K562 (cell line): ENCODE measurements at regions not wholly inside any gene's neighbourhood (a gene's known extent, or its start where the extent isn't known, plus 50 kb on each side); places are given as distances from the start of the nearest gene placed in this dataset.

Experiments used
- ATAC-seq: fragments of 200-7000 bp; cut with Tn5 transposase; 3 replicates; pipeline ENCODE4 v1.9.1; 2020; ENCODE audit warnings: moderate library complexity
- BruUV-seq: library from RNA; stranded (reverse); fragments of 400-500 nt; replicated peaks from 2 replicates; lab custom pipeline; 2021; lab: Mats Ljungman, UMichigan
- CTCF ChIA-PET: fragments of 300-600 bp; formaldehyde crosslinking; extraction: SDS; loops from one replicate; lab custom pipeline; 2021; ENCODE audit warnings: low intra/inter-chr PET ratio; lab: Yijun Ruan, JAX
- POLR2A ChIA-PET: fragments of 300-600, 350-650 bp; sonication (Branson Sonifier 250); formaldehyde crosslinking; extraction: SDS; loops from one replicate; lab custom pipeline; 2021; ENCODE audit warnings: antibody characterized with exemption, inconsistent platforms; lab: Yijun Ruan, JAX
- DNase-seq, 4 experiments: peaks; one replicate each; pipeline versions ENCODE4 v3.0.0 to v3.0.0-alpha.2; 2011 to 2018; ENCODE audit warnings: low spot score in 3 of 4, mixed read lengths in 3 of 4; ENCODE audit errors: extremely low read depth in 1 of 4
- FAIRE-seq: peaks from 2 replicates; lab custom pipeline; 2011; peaks lifted over from hg19 to GRCh38; lab: Jason Lieb, UNC
- H2AFZ ChIP-seq: 2 replicates; pipeline ENCODE4 v1.6.0; 2011; ENCODE audit warnings: low read depth, low read length, control low read depth, inconsistent platforms
- H3K27ac ChIP-seq: fragments of 200-600 bp; 3 replicates; pipeline ENCODE4 v1.8.0; 2011; ENCODE audit warnings: low read depth, mild to moderate bottlenecking, control low read depth, inconsistent platforms, low read length, moderate library complexity, mixed read lengths; ENCODE audit errors: extremely low read depth
- H3K27me3 ChIP-seq, 2 experiments: fragments of 300-600 bp in 1 of 2; 2 replicates in 1 of 2; 3 replicates in 1 of 2; pipeline versions ENCODE4 v1.6.0 to v1.8.0; 2011; ENCODE audit warnings: inconsistent platforms in 2 of 2, low read length in 2 of 2, mild to moderate bottlenecking in 1 of 2, mixed read lengths in 1 of 2, moderate library complexity in 1 of 2; ENCODE audit not compliant: control insufficient read depth in 2 of 2, insufficient read depth in 2 of 2
- H3K36me3 ChIP-seq: fragments of 300-600 bp; 3 replicates; pipeline ENCODE4 v1.8.0; 2011; ENCODE audit warnings: mild to moderate bottlenecking, low read length, inconsistent platforms; ENCODE audit not compliant: control insufficient read depth, insufficient read depth
- H3K4me1 ChIP-seq, 2 experiments: fragments of 200-600 bp in 1 of 2; replicated peaks in 1 of 2; 2 replicates in 1 of 2; 3 replicates in 1 of 2; pipeline versions ENCODE4 v1.5.1 to v1.8.0; 2011; ENCODE audit warnings: inconsistent platforms in 2 of 2, low read length in 2 of 2, mild to moderate bottlenecking in 1 of 2, mixed read lengths in 1 of 2, moderate library complexity in 1 of 2; ENCODE audit not compliant: control insufficient read depth in 2 of 2, insufficient read depth in 2 of 2
- H3K4me2 ChIP-seq: 2 replicates; pipeline ENCODE4 v1.6.1; 2011; ENCODE audit warnings: low read length, control low read depth, inconsistent platforms, mixed read lengths; ENCODE audit not compliant: insufficient read depth
- H3K4me3 ChIP-seq: fragments of 200-600 bp; sonication (generic), shearing (Covaris generic); 2 replicates; pipeline ENCODE4 v1.5.1; 2016; ENCODE audit warnings: control low read depth, inconsistent platforms
- H3K79me2 ChIP-seq: fragments of 200-600 bp; 3 replicates; pipeline ENCODE4 v1.8.0; 2011; ENCODE audit warnings: low read length, inconsistent platforms; ENCODE audit not compliant: control insufficient read depth, insufficient read depth
- H3K9ac ChIP-seq, 2 experiments: 2 replicates each; pipeline versions ENCODE4 v1.6.0 to v1.6.1; 2011; ENCODE audit warnings: low read depth in 2 of 2, low read length in 2 of 2, control low read depth in 1 of 2, inconsistent platforms in 1 of 2, mild to moderate bottlenecking in 1 of 2, mixed read lengths in 1 of 2; ENCODE audit not compliant: insufficient read depth in 1 of 2
- H3K9me1 ChIP-seq: one replicate; pipeline ENCODE4 v1.6.0; 2011; ENCODE audit warnings: inconsistent platforms, mild to moderate bottlenecking, low read length, moderate library complexity; ENCODE audit not compliant: control insufficient read depth, insufficient read depth
- H3K9me3 ChIP-seq: replicated peaks from 2 replicates; pipeline ENCODE4 v1.5.1; 2011; ENCODE audit warnings: low read depth, low read length, inconsistent platforms; ENCODE audit not compliant: control insufficient read depth, insufficient read depth
- H4K20me1 ChIP-seq: replicated peaks from 2 replicates; pipeline ENCODE4 v1.6.1; 2011; ENCODE audit warnings: low read length, inconsistent platforms, mixed read lengths; ENCODE audit not compliant: control insufficient read depth, insufficient read depth
- CBX5 ChIP-seq: IDR thresholded peaks from 2 replicates; pipeline ENCODE4 v1.6.1; 2014; ENCODE audit warnings: low read depth, borderline replicate concordance
- E2F3 ChIP-seq: fragments of 250-450 bp; sonication (Bioruptor Pico); IDR thresholded peaks from 2 replicates; pipeline ENCODE4 v1.4.0; 2020; ENCODE audit warnings: mild to moderate bottlenecking
- FOXP1 ChIP-seq: sonication (generic); formaldehyde crosslinking; IDR thresholded peaks from 2 replicates; pipeline ENCODE4 v1.8.0; 2022; ENCODE audit warnings: mild to moderate bottlenecking, missing genetic modification reagents
- SAP30 ChIP-seq: fragments of 200-600 bp; sonication (generic); IDR thresholded peaks from 2 replicates; pipeline ENCODE4 v1.6.1; 2012; ENCODE audit warnings: borderline replicate concordance, low read depth, mild to moderate bottlenecking, moderate library complexity, low read length, control low read depth, inconsistent platforms; ENCODE audit not compliant: insufficient read depth, poor library complexity, severe bottlenecking
- TEAD2 ChIP-seq: fragments of 450-650 bp; IDR thresholded peaks from 2 replicates; pipeline ENCODE4 v1.6.1; 2016; ENCODE audit warnings: missing genetic modification characterization, control low read depth, missing compliant biosample characterization
- TRIM24 ChIP-seq, 2 experiments: fragments of 450-650 bp; IDR thresholded peaks; 2 replicates each; pipeline ENCODE4 v1.6.1; 2016
- ZFP30 ChIP-seq: fragments of 250-450 bp; sonication (Bioruptor Pico); IDR thresholded peaks from 2 replicates; pipeline ENCODE4 v1.8.0; 2022; ENCODE audit warnings: moderate library complexity, mild to moderate bottlenecking, inconsistent platforms, borderline replicate concordance
- ZNF134 ChIP-seq: fragments of 250-450 bp; sonication (Bioruptor Pico); conservative IDR thresholded peaks from 2 replicates; pipeline ENCODE4 v1.4.0; 2020
- ZNF217 ChIP-seq: sonication (generic); formaldehyde crosslinking; IDR thresholded peaks from 2 replicates; pipeline ENCODE4 v1.8.0; 2022; ENCODE audit warnings: mild to moderate bottlenecking, missing genetic modification reagents
- ZNF507 ChIP-seq: conservative IDR thresholded peaks from 2 replicates; pipeline ENCODE4 v1.6.1; 2017; ENCODE audit warnings: missing genetic modification characterization, missing compliant biosample characterization
- in situ Hi-C: fragments of 300-500 bp; cut with MboI; formaldehyde crosslinking; loops from 4 replicates; pipeline ENCODE4 v1.15.0; 2018; ENCODE audit warnings: inconsistent platforms, mixed read lengths
- intact Hi-C: fragments of 100-400 bp; cut with micrococcal nuclease; formaldehyde crosslinking; loops from 2 replicates; pipeline ENCODE4 v1.14.2; 2022
- TF ChIP-seq, protein P1 (sequence below): fragments of 250-450 bp; sonication (Bioruptor Pico); IDR thresholded peaks from 2 replicates; pipeline ENCODE4 v1.9.0; 2021; ENCODE audit warnings: mild to moderate bottlenecking
- TF ChIP-seq, protein P2 (sequence below): sonication (generic); formaldehyde crosslinking; IDR thresholded peaks from 2 replicates; pipeline ENCODE4 v1.4.0; 2020; ENCODE audit warnings: mild to moderate bottlenecking, missing genetic modification reagents

DNA sequence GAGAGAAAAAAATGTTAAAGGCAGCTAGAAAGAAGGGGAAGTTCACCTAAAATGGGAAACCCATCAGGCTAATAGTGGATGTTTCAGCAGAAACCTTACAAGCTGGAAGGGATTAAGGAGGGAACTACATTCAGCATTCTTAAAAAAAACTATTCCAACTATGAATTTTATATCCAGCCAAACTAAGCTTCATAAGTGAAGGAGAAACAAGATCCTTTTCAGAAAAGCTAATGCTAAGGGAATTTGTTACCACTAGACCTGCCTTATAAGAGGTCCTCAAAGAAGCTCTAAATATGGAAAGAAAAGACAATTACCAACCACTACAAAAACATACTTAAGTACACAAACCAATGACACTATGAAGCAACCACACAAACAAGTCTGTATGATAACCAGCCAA, 59.2 kb upstream of the SLC35F1 start:
- no TSS peak for BruUV-seq
- H3K9me1 ChIP-seq, result no peaks in the 10 kb centered on the region
- ChIA-PET CTCF (no interaction called here), POLR2A (no interaction called here)
- H3K36me3 ChIP-seq, result no peaks in the 10 kb centered on the region
- no peaks in the 10 kb centered on the region for H4K20me1 ChIP-seq
- DNase-seq, result no peak
- H3K79me2 ChIP-seq, result no peaks in the 10 kb centered on the region
- TF ChIP-seq TRIM24 (IDR thresholded peaks at IDR 0.05) (no peak), SAP30 (no peak), ZFP30 (CRISPR knock-in tag) (no peak), E2F3 (CRISPR knock-in tag) (no peak), CBX5 (no peak), TEAD2 (no peak), FOXP1 (CRISPR knock-in tag) (no peak), ZNF217 (CRISPR knock-in tag) (no peak), ZNF507 (tag) (no peak), ZNF134 (CRISPR knock-in tag) (no peak)
- TF ChIP-seq, protein P1, sequence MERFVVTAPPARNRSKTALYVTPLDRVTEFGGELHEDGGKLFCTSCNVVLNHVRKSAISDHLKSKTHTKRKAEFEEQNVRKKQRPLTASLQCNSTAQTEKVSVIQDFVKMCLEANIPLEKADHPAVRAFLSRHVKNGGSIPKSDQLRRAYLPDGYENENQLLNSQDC (CRISPR knock-in tag), result no peak
- TF ChIP-seq, protein P2, sequence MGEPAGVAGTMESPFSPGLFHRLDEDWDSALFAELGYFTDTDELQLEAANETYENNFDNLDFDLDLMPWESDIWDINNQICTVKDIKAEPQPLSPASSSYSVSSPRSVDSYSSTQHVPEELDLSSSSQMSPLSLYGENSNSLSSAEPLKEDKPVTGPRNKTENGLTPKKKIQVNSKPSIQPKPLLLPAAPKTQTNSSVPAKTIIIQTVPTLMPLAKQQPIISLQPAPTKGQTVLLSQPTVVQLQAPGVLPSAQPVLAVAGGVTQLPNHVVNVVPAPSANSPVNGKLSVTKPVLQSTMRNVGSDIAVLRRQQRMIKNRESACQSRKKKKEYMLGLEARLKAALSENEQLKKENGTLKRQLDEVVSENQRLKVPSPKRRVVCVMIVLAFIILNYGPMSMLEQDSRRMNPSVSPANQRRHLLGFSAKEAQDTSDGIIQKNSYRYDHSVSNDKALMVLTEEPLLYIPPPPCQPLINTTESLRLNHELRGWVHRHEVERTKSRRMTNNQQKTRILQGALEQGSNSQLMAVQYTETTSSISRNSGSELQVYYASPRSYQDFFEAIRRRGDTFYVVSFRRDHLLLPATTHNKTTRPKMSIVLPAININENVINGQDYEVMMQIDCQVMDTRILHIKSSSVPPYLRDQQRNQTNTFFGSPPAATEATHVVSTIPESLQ, result no peak
- H2AFZ ChIP-seq, result no peak overlapping the region
- intact Hi-C loops, result loop anchor here (10.0 kb wide), 1 partner anchor 417 kb away; no protein-coding TSS in a partner anchor
- no peak overlapping the region for H3K4me2 ChIP-seq
- H3K9ac ChIP-seq, result no peak overlapping the region
- no peaks in the 10 kb centered on the region for H3K9me3 ChIP-seq
- H3K4me1 ChIP-seq, result no peaks in the 10 kb centered on the region
- ATAC-seq, result no peak
- H3K4me3 ChIP-seq, result no peak overlapping the region
- H3K27me3 ChIP-seq, result no peaks in the 10 kb centered on the region
- FAIRE-seq, result no peak
- in situ Hi-C loops, result no loop called here
- no peak overlapping the region for H3K27ac ChIP-seq
